ENCODE measurements at regions not wholly inside any gene's neighbourhood (a gene's known extent, or its start where the extent isn't known, plus 50 kb on each side); places are given as distances from the start of the nearest gene placed in this dataset.

- peak; percentile 78 for FAIRE-seq
Observed at GRCh38 chr10:3366735-3367405, 194.3 kb upstream of the PITRM1 start.

GRCh38 chr10:3366043-3366442, 193.5 kb upstream of the PITRM1 start:
- no peak for FAIRE-seq

- no peak for FAIRE-seq
Observed at GRCh38 chr10:3365630-3366029, 193.0 kb upstream of the PITRM1 start.

GRCh38 chr10:3364768-3365480, 192.3 kb upstream of the PITRM1 start:
- no peak for FAIRE-seq

- FAIRE-seq, result no peak
Observed at GRCh38 chr10:3363311-3364045, 190.9 kb upstream of the PITRM1 start.

GRCh38 chr10:3362394-3362793, 189.8 kb upstream of the PITRM1 start:
- FAIRE-seq, result no peak

GRCh38 chr10:3361640-3362039, 189.1 kb upstream of the PITRM1 start:
- FAIRE-seq, result no peak

- no peak for FAIRE-seq
Observed at GRCh38 chr10:3357737-3358136, 185.2 kb upstream of the PITRM1 start.

- FAIRE-seq, result no peak
Observed at GRCh38 chr10:3355536-3355935, 183.0 kb upstream of the PITRM1 start.

GRCh38 chr10:3354174-3354900, 181.8 kb upstream of the PITRM1 start:
- no peak for FAIRE-seq

GRCh38 chr10:3353235-3353634, 180.7 kb upstream of the PITRM1 start:
- FAIRE-seq, result no peak

- FAIRE-seq, result no peak
Observed at GRCh38 chr10:3350617-3351258, 178.2 kb upstream of the PITRM1 start.

GRCh38 chr10:3350205-3350604, 177.6 kb upstream of the PITRM1 start:
- no peak for FAIRE-seq

- FAIRE-seq, result no peak
Observed at GRCh38 chr10:3348564-3348963, 176.0 kb upstream of the PITRM1 start.

GRCh38 chr10:3347413-3348182, 175.0 kb upstream of the PITRM1 start:
- no peak for FAIRE-seq

- no peak for FAIRE-seq
Observed at GRCh38 chr10:3346851-3347250, 174.3 kb upstream of the PITRM1 start.

GRCh38 chr10:3342771-3343170, 170.2 kb upstream of the PITRM1 start:
- FAIRE-seq, result no peak

GRCh38 chr10:3340127-3340730, 167.6 kb upstream of the PITRM1 start:
- FAIRE-seq, result no peak

- no peak for FAIRE-seq
Observed at GRCh38 chr10:3339531-3339950, 167.0 kb upstream of the PITRM1 start.

- no peak for FAIRE-seq
Observed at GRCh38 chr10:3339121-3339520, 166.5 kb upstream of the PITRM1 start.

- no peak for FAIRE-seq
Observed at GRCh38 chr10:3337741-3338140, 165.2 kb upstream of the PITRM1 start.
